Smooth muscle cell (in vitro differentiated cells): ENCODE measurements at regions not wholly inside any gene's neighbourhood (a gene's known extent, or its start where the extent isn't known, plus 50 kb on each side); places are given as distances from the start of the nearest gene placed in this dataset.

Experiments
- DNase-seq: peaks from one replicate; lab custom pipeline; 2025; ENCODE audit not compliant: unreplicated experiment; lab: John Stamatoyannopoulos, UW
- H2AFZ ChIP-seq: fragments of 200-600 bp; sonication (generic); 2 replicates; pipeline ENCODE4 v1.6.0; 2016; ENCODE audit warnings: antibody characterized with exemption, low read depth, mild to moderate bottlenecking
- H3F3A ChIP-seq: fragments of 200-600 bp; sonication (generic); 2 replicates; pipeline ENCODE4 v1.6.0; 2017; ENCODE audit warnings: antibody characterized with exemption, low read depth
- H3K27ac ChIP-seq: fragments of 200-600 bp; sonication (generic); 2 replicates; pipeline ENCODE4 v1.5.1; 2016; ENCODE audit warnings: low read depth, mild to moderate bottlenecking
- H3K27me3 ChIP-seq: fragments of 200-600 bp; sonication (generic); 2 replicates; pipeline ENCODE4 v1.6.1; 2016; ENCODE audit warnings: low read depth, mild to moderate bottlenecking
- H3K36me3 ChIP-seq: fragments of 200-600 bp; sonication (generic); 2 replicates; pipeline ENCODE4 v1.5.1; 2016; ENCODE audit warnings: low read depth
- H3K4me1 ChIP-seq: fragments of 200-600 bp; sonication (generic); 2 replicates; pipeline ENCODE4 v1.5.1; 2016; ENCODE audit warnings: low read depth
- H3K4me2 ChIP-seq: fragments of 200-600 bp; sonication (generic); 2 replicates; pipeline ENCODE4 v1.6.0; 2016; ENCODE audit warnings: mild to moderate bottlenecking
- H3K4me3 ChIP-seq: fragments of 200-600 bp; sonication (generic); 2 replicates; pipeline ENCODE4 v1.5.1; 2016; ENCODE audit warnings: mild to moderate bottlenecking
- H3K79me2 ChIP-seq: fragments of 200-600 bp; sonication (generic); 2 replicates; pipeline ENCODE4 v1.6.0; 2016; ENCODE audit warnings: low read depth, mild to moderate bottlenecking
- H3K9ac ChIP-seq: fragments of 200-600 bp; sonication (generic); 2 replicates; pipeline ENCODE4 v1.6.0; 2016; ENCODE audit warnings: low read depth
- H3K9me3 ChIP-seq: fragments of 200-600 bp; sonication (generic); replicated peaks from 2 replicates; pipeline ENCODE4 v1.5.1; 2016; ENCODE audit warnings: low read depth
- H4K20me1 ChIP-seq: fragments of 200-600 bp; sonication (generic); 2 replicates; pipeline ENCODE4 v1.6.0; 2016; ENCODE audit warnings: low read depth
- WGBS: methylation state at CpG from one replicate; pipeline ENCODE4 v1.1.7; 2016; ENCODE audit warnings: low lambda C conversion rate; 5-methylcytosine and 5-hydroxymethylcytosine counted together
- TF ChIP-seq, protein P1 (sequence below): fragments of 200-600 bp; sonication (generic); IDR thresholded peaks from 2 replicates; pipeline ENCODE4 v1.5.1; 2017; ENCODE audit warnings: borderline replicate concordance, mild to moderate bottlenecking, antibody characterized with exemption; ENCODE audit not compliant: insufficient read depth, poor library complexity, severe bottlenecking

DNA sequence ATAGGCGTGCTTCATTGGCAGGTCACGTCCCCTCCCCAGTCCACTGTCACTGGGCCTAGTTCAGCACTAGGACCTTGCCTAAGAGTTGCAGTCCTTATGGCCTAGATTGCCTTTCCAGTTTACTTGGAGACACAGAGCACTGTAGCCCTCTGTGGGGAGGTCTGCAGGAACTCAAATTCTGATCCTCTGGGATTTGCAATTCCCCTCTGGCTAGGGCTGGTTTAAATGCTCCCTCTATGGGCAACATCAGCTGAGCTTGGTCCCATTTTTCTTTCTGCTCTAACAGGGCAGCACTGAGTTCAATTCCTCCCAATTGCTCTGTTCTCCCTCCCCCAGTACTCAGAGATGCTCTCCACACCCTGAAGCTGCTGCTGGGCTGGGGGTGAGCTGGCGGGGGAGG lies 358.2 kb downstream of the HTR1A start:
- no peaks in the 10 kb centered on the region for H3K9me3 ChIP-seq
- no peaks in the 10 kb centered on the region for H3K27me3 ChIP-seq
- H3K4me2 ChIP-seq, result no peak overlapping the region
- no peak overlapping the region for H3K9ac ChIP-seq
- no peak overlapping the region for H2AFZ ChIP-seq
- H3K27ac ChIP-seq, result no peak overlapping the region
- no peak for DNase-seq
- H3K4me3 ChIP-seq, result no peak overlapping the region
- TF ChIP-seq, protein P1, sequence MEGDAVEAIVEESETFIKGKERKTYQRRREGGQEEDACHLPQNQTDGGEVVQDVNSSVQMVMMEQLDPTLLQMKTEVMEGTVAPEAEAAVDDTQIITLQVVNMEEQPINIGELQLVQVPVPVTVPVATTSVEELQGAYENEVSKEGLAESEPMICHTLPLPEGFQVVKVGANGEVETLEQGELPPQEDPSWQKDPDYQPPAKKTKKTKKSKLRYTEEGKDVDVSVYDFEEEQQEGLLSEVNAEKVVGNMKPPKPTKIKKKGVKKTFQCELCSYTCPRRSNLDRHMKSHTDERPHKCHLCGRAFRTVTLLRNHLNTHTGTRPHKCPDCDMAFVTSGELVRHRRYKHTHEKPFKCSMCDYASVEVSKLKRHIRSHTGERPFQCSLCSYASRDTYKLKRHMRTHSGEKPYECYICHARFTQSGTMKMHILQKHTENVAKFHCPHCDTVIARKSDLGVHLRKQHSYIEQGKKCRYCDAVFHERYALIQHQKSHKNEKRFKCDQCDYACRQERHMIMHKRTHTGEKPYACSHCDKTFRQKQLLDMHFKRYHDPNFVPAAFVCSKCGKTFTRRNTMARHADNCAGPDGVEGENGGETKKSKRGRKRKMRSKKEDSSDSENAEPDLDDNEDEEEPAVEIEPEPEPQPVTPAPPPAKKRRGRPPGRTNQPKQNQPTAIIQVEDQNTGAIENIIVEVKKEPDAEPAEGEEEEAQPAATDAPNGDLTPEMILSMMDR, result no peak
- no peaks in the 10 kb centered on the region for H3K79me2 ChIP-seq
- no peaks in the 10 kb centered on the region for H4K20me1 ChIP-seq
- H3K4me1 ChIP-seq, result no peaks in the 10 kb centered on the region
- no peaks in the 10 kb centered on the region for H3K36me3 ChIP-seq
- no peaks in the 10 kb centered on the region for H3F3A ChIP-seq
- WGBS, result 85% methylated on average over 3 of the region's 3 CpGs

DNA sequence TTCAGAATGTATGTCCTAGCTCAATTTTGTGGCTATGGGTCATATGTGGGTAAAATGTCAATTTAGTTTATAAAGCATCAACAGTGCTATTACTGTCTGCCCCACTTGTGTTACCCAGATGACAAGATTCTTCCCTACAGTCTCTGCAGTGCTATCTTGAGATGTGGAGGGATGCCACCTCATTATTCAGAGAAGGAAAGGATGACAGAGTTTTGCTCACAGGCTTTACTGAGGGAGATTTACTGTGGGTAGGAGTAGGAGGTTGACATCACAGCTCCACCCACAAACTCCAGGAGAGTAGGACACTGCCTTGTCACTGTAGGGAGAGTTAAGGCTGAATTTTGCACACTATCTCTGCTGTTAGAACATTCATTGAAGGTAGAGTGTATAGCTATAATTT lies 359.3 kb downstream of the HTR1A start:
- Histone ChIP-seq H3K27me3 (no peaks in the 10 kb centered on the region), H3K9me3 (no peaks in the 10 kb centered on the region), H3K36me3 (no peaks in the 10 kb centered on the region), H3K4me2 (no peak overlapping the region), H3K4me1 (no peaks in the 10 kb centered on the region), H2AFZ (no peak overlapping the region), H3K4me3 (no peak overlapping the region), H3K9ac (no peak overlapping the region), H4K20me1 (no peaks in the 10 kb centered on the region), H3K79me2 (no peaks in the 10 kb centered on the region), H3F3A (no peaks in the 10 kb centered on the region), H3K27ac (no peak overlapping the region)
- TF ChIP-seq, protein P1, result no peak
- no peak for DNase-seq

DNA sequence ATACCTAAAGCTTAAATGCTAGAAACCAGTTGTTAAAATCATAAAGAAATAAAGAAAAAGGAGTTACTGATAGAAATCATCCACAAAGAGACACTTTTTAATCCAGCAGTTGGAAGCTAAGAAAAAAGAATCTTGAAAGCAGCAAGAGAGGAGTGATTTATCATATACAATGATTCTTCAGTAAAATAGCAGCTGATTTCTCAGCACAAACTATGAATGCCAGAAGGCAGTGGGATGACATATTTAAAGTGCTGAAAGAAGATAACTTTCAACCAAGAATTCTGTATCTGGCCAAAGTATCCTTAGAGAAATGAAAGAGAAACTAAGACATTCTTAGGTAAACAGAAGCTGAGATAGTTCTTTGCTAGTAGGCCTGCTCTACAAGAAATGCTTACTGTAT lies 366.0 kb downstream of the HTR1A start:
- DNase-seq, result no peak
- H3K4me1 ChIP-seq, result no peaks in the 10 kb centered on the region
- H3K9me3 ChIP-seq, result peaks cover 4% of the 10 kb centered on the region

DNA sequence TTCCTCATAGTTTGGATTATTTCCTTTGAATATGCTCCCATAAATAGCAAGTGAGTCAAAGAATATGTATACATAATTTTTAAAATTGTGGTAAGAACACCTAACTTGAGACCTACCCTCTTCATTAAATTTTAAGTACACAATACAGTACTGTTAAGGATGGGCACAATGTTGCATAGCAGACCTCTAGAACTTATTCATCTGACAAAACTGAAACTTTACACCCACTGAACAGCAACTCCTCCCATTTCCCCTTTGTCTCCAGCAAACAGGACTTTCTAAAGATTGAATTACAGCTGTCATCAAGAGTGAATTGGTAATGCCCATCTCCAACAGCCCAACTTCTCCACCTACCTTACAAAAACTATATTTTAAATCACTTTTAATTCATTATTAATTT lies 388.9 kb downstream of the HTR1A start:
- Histone ChIP-seq H3K36me3 (no peaks in the 10 kb centered on the region), H4K20me1 (no peaks in the 10 kb centered on the region), H3K27ac (no peak overlapping the region), H3K4me2 (no peak overlapping the region), H3K9me3 (no peaks in the 10 kb centered on the region), H3K4me1 (no peaks in the 10 kb centered on the region), H3K79me2 (no peaks in the 10 kb centered on the region), H3K27me3 (no peaks in the 10 kb centered on the region), H3K9ac (no peak overlapping the region), H2AFZ (no peak overlapping the region), H3F3A (no peaks in the 10 kb centered on the region), H3K4me3 (no peak overlapping the region)
- TF ChIP-seq, protein P1, result no peak
- no peak for DNase-seq

More for the DNA sequence above, 366.0 kb downstream of the HTR1A start:
- no peak overlapping the region for H3K27ac ChIP-seq
- H3F3A ChIP-seq, result no peaks in the 10 kb centered on the region
- H4K20me1 ChIP-seq, result no peaks in the 10 kb centered on the region
- H3K9ac ChIP-seq, result no peak overlapping the region
- no peak overlapping the region for H3K4me3 ChIP-seq
- TF ChIP-seq, protein P1, result no peak
- no peak overlapping the region for H3K4me2 ChIP-seq
- H3K27me3 ChIP-seq, result no peaks in the 10 kb centered on the region
- no peaks in the 10 kb centered on the region for H3K36me3 ChIP-seq
- H3K79me2 ChIP-seq, result no peaks in the 10 kb centered on the region
- H2AFZ ChIP-seq, result no peak overlapping the region
